ENCODE measurements at regions not wholly inside any gene's neighbourhood (a gene's known extent, or its start where the extent isn't known, plus 50 kb on each side); places are given as distances from the start of the nearest gene placed in this dataset.
"Not testable (repeated sequence)": the region's sequence is repeated elsewhere in the genome, so short reads cannot be mapped to it uniquely, and the experiment has no call there.

GRCh38 chr6:92219987-92220386 lies 1199.4 kb downstream of the EPHA7 start:
- TF ChIP-seq CTCF (IDR thresholded peaks at IDR 0.05; ENCODE audit: poor library complexity, severe bottlenecking); RAD21 (conservative IDR thresholded peaks at IDR 0.05); EZH2 (IDR thresholded peaks at IDR 0.05; ENCODE audit: borderline replicate concordance, insufficient read depth, low read length, poor library complexity, severe bottlenecking); POLR2AphosphoS5 (IDR thresholded peaks at IDR 0.05); SMC3 (conservative IDR thresholded peaks at IDR 0.05; ENCODE audit: poor library complexity); REST (IDR thresholded peaks at IDR 0.05; ENCODE audit: borderline replicate concordance); TAF1 (IDR thresholded peaks at IDR 0.05; ENCODE audit: low read depth): not testable (repeated sequence)
